Esophagus muscularis mucosa (tissue), 4 donors: ENCODE measurements at regions not wholly inside any gene's neighbourhood (a gene's known extent, or its start where the extent isn't known, plus 50 kb on each side); places are given as distances from the start of the nearest gene placed in this dataset.

ENCODE experiments used
- DNase-seq: peaks from one replicate; pipeline ENCODE4 v3.0.0-alpha.2; 2017; ENCODE audit errors: extremely low spot score
- H3K27ac ChIP-seq, 4 donors: fragments of 200-600 bp; sonication (generic); replicated peaks in 1 of 4; 1 replicate in 3 of 4; 2 replicates in 1 of 4; pipeline ENCODE4 v1.5.1; 2016 to 2019; ENCODE audit warnings: mild to moderate bottlenecking in 1 of 4
- H3K27me3 ChIP-seq, 4 donors: fragments of 200-600 bp; sonication (generic); one replicate each; pipeline versions ENCODE4 v1.5.1 to v1.6.0; 2016 to 2019
- H3K36me3 ChIP-seq, 4 donors: fragments of 200-600 bp; sonication (generic); one replicate each; pipeline ENCODE4 v1.5.1; 2016 to 2019
- H3K4me1 ChIP-seq, 4 donors: fragments of 200-600 bp; sonication (generic); one replicate each; pipeline ENCODE4 v1.5.1; 2016 to 2019
- H3K4me3 ChIP-seq, 4 donors: fragments of 200-600 bp; sonication (generic); 1 replicate in 2 of 4; 2 replicates in 2 of 4; pipeline ENCODE4 v1.5.1; 2016 to 2019; ENCODE audit warnings: mild to moderate bottlenecking in 4 of 4, moderate library complexity in 1 of 4
- H3K9me3 ChIP-seq, 4 donors: fragments of 200-600 bp; sonication (generic); 1 replicate in 3 of 4; 2 replicates in 1 of 4; pipeline ENCODE4 v1.5.1; 2016 to 2019
- EP300 ChIP-seq: sonication (generic); formaldehyde crosslinking; IDR thresholded peaks from one replicate; pipeline ENCODE4 v1.6.1; 2017; ENCODE audit warnings: antibody characterized with exemption
- POLR2A ChIP-seq: fragments of 450-650 bp; IDR thresholded peaks from one replicate; pipeline ENCODE4 v1.6.1; 2017; ENCODE audit warnings: antibody characterized with exemption, moderate library complexity, mild to moderate bottlenecking, low read depth
- POLR2AphosphoS5 ChIP-seq, 2 donors: sonication (generic); formaldehyde crosslinking; IDR thresholded peaks; one replicate each; pipeline ENCODE4 v1.6.1; 2017; ENCODE audit warnings: antibody characterized with exemption in 2 of 2
- WGBS: methylation state at CpG from one replicate; pipeline ENCODE4 v1.1.5; 2018; 5-methylcytosine and 5-hydroxymethylcytosine counted together
- intact Hi-C: fragments of 100-400 bp; cut with DNase I; formaldehyde crosslinking; loops from one replicate; pipeline ENCODE4 v1.15.1; 2023
- TF ChIP-seq, protein P1 (sequence below), 3 experiments: fragments of 200-600 bp in 2 of 3; fragments of 450-650 bp in 1 of 3; sonication (generic) in 2 of 3; IDR thresholded peaks; one replicate each; pipeline ENCODE4 v1.5.1; 2017 to 2019; ENCODE audit warnings: antibody characterized with exemption in 3 of 3, mild to moderate bottlenecking in 2 of 3, moderate library complexity in 1 of 3

DNA sequence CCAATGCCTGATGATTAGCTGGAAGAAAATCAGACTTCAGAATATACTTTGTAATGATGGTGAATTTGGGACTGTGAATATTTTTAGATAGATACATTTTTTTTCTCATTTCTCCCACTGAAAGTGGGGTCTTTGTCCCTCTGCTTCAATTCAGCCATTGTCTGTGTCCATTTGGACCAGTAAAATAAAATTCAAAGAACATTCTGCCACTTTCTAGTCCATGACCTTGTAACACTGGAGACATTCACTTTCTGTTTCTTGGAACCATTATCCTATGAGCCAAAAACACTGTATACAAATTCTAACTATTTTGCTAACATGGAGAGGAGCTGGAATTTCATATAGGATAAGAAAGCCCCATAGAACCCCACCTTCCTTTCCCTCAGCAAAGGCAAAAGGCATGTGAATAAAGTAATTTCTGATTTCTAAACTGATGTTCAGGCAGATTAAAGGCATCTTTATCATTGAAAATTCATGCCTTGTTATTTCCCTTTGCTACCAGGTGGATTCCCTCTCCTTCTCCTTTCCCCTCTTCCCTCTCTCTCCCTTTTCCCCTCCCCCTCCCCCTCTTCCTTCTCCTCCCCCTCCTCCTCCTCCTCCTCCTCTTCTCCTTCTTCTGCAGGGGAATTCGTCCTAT lies 2010.4 kb upstream of the LRRTM1 start:
- Histone ChIP-seq H3K9me3 (no peaks in the 10 kb centered on the region), H3K4me1 (peaks cover 0 to 9% (median 9%) of the 10 kb centered on the region in 4 donors), H3K36me3 (no peaks in the 10 kb centered on the region), H3K27me3 (no peaks in the 10 kb centered on the region), H3K27ac (no peak overlapping the region), H3K4me3 (no peak overlapping the region)
- DNase-seq: no peak
- intact Hi-C loops: no loop called here
- WGBS: 79% methylated on average over 1 of the region's 1 CpG
- TF ChIP-seq POLR2AphosphoS5 (IDR thresholded peaks at IDR 0.05) (no peak), POLR2A (no peak)

DNA sequence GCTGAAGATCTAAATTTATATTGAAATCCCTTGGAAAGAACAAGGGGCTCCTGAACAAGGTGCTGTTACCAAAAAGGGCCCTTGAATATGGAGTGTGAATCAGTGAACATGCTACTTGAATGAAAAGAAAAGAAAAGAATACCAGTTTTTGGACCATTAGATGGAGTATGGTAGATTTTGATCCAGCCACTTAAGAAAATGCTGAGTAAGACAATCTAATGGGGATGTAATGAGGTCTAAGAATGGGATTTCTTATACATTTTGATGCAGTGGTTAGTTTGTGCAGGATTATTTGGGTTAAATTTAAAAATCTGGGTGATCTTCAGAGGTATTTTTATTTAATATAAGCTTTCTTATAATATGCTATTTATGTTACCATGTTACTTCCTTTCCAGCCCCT lies 2003.0 kb upstream of the LRRTM1 start:
- Histone ChIP-seq H3K27me3 (no peaks in the 10 kb centered on the region), H3K4me1 (no peaks in the 10 kb centered on the region), H3K9me3 (no peaks in the 10 kb centered on the region), H3K36me3 (no peaks in the 10 kb centered on the region), H3K4me3 (no peak overlapping the region), H3K27ac (no peak overlapping the region)
- DNase-seq: no peak
- intact Hi-C loops: no loop called here
- TF ChIP-seq EP300 (no peak), POLR2AphosphoS5 (IDR thresholded peaks at IDR 0.05) (no peak), POLR2A (no peak)
- TF ChIP-seq, protein P1, sequence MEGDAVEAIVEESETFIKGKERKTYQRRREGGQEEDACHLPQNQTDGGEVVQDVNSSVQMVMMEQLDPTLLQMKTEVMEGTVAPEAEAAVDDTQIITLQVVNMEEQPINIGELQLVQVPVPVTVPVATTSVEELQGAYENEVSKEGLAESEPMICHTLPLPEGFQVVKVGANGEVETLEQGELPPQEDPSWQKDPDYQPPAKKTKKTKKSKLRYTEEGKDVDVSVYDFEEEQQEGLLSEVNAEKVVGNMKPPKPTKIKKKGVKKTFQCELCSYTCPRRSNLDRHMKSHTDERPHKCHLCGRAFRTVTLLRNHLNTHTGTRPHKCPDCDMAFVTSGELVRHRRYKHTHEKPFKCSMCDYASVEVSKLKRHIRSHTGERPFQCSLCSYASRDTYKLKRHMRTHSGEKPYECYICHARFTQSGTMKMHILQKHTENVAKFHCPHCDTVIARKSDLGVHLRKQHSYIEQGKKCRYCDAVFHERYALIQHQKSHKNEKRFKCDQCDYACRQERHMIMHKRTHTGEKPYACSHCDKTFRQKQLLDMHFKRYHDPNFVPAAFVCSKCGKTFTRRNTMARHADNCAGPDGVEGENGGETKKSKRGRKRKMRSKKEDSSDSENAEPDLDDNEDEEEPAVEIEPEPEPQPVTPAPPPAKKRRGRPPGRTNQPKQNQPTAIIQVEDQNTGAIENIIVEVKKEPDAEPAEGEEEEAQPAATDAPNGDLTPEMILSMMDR (IDR thresholded peaks at IDR 0.05): no peak

DNA sequence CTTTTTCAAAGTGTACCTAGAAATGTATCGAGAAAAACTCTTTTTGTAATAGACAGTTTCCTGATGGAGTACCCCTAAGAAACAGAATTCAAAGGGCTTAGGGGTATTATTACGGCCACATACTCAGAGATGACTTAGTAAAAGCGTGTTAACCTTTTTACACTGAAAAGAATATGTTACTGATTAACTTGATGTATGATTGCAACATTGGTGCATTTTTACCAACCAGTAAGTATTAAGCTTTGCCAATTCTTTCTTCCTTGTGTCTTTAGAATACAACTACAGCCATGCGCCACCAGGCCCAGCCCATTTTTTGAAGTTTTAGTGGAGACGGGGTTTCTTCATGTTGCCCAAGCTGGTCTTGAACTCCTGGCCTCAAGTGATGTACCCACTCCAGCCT lies 1997.0 kb upstream of the LRRTM1 start:
- no peaks in the 10 kb centered on the region for H3K4me1 ChIP-seq
- H3K27ac ChIP-seq: no peak overlapping the region
- DNase-seq: no peak
- no peak overlapping the region for H3K4me3 ChIP-seq
- peaks cover 0 to 14% (median 3%) of the 10 kb centered on the region in 4 donors for H3K9me3 ChIP-seq
- no peak for TF ChIP-seq POLR2AphosphoS5 (IDR thresholded peaks at IDR 0.05)
- no peak for TF ChIP-seq POLR2A
- TF ChIP-seq, protein P1 (IDR thresholded peaks at IDR 0.05): no peak
- no peak for TF ChIP-seq EP300
- WGBS: 91% methylated on average over 5 of the region's 5 CpGs
- H3K27me3 ChIP-seq: no peaks in the 10 kb centered on the region
- H3K36me3 ChIP-seq: no peaks in the 10 kb centered on the region
- intact Hi-C loops: no loop called here

DNA sequence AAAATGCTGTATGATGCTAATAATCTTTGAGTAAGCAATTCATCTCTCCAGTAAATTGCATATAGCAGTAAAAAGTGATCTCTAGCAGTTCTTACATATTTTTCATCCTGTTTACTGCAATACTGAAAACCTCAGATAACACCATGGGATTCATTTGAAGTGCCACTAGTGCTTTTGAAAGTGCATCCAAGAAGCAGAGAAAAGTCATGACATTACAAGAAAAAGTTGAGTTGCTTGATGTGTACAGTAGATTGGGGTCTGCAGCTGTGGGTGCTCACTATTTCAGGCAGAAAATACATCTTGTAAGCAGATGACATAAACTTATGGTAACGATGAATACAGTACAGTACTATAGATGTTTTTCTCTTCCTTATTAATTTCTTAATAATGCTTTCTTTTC lies 1984.9 kb upstream of the LRRTM1 start:
- WGBS: 81% methylated on average over 1 of the region's 1 CpG
- no peaks in the 10 kb centered on the region for H3K9me3 ChIP-seq
- H3K27ac ChIP-seq: no peak overlapping the region
- no peak overlapping the region for H3K4me3 ChIP-seq
- no peaks in the 10 kb centered on the region for H3K4me1 ChIP-seq
- DNase-seq: no peak
- TF ChIP-seq, protein P1 (IDR thresholded peaks at IDR 0.05): no peak
- TF ChIP-seq EP300: no peak
- no peak for TF ChIP-seq POLR2AphosphoS5 (IDR thresholded peaks at IDR 0.05)
- no peak for TF ChIP-seq POLR2A
- no peaks in the 10 kb centered on the region for H3K27me3 ChIP-seq
- intact Hi-C loops: no loop called here
- no peaks in the 10 kb centered on the region for H3K36me3 ChIP-seq

DNA sequence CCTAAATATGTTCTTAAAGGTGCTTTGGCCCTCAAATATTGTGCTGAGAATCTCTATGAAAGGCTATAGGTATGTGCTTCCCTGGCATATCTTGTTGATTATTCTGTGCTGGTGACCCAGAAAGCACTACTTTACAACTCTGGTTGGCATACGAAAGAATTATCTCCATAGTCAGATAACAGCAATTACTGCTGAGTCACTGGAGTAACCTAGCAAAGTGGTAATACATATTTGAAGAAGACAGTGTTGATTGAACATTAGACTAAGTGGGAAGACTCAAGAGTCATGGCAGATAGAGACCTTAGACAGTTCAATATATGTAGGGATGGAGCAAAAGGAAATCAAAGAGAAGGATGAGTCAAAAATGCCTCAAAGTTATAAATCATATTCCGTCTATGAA lies 1978.5 kb upstream of the LRRTM1 start:
- H3K4me3 ChIP-seq: no peak overlapping the region
- no peaks in the 10 kb centered on the region for H3K9me3 ChIP-seq
- H3K27me3 ChIP-seq: no peaks in the 10 kb centered on the region
- intact Hi-C loops: no loop called here
- H3K4me1 ChIP-seq: no peaks in the 10 kb centered on the region
- TF ChIP-seq, protein P1 (IDR thresholded peaks at IDR 0.05): no peak
- H3K27ac ChIP-seq: no peak overlapping the region
- DNase-seq: no peak
- no peaks in the 10 kb centered on the region for H3K36me3 ChIP-seq
- WGBS: 91% methylated on average over 2 of the region's 2 CpGs
